HepG2 (cell line): ENCODE measurements at regions not wholly inside any gene's neighbourhood (a gene's known extent, or its start where the extent isn't known, plus 50 kb on each side); places are given as distances from the start of the nearest gene placed in this dataset.

Experiments
- KDM1A ChIP-seq: IDR thresholded peaks from 2 replicates; pipeline ENCODE4 v1.6.1; 2016; ENCODE audit warnings: missing compliant biosample characterization
- MYC ChIP-seq: sonication (generic); formaldehyde crosslinking; IDR thresholded peaks from 2 replicates; pipeline ENCODE4 v1.9.0; 2021; ENCODE audit warnings: missing genetic modification reagents, borderline replicate concordance
- TF ChIP-seq, protein P1 (sequence below): sonication (generic); formaldehyde crosslinking; IDR thresholded peaks from 2 replicates; pipeline ENCODE4 v1.4.0; 2020; ENCODE audit warnings: missing genetic modification reagents, mild to moderate bottlenecking, borderline replicate concordance

DNA sequence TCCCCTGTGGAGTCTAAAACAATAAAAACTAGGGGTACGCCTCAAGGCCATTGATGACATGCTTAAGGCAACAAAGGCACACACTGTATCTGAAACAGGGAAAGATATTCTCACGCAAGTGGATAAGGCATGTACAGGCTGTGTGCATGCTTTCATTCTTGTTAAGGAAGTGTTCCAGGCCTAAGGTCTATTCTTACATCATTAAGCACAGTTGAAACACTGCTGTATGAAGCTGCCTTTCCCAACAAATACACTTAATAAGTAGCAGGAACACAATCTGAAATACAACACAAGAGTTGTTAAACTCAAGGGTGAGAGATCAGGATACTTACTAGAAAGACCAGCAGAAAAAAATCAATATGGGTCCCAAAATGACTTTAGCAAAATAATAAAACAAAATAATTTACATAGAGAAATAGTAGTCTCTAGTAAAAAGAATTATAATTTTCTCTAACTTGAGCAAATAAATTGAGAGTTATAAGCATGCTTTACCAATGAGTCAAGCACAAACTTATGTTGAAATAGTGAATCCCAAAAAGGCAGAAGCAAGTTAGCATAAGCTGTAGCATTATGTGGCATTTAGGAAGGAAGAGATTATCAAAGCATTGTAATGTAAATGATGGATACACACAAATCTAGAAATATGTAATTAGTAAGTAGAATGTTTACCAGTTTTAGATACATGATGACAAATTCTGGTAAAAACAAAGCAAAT is 796.9 kb downstream of the SLITRK1 start:
- TF ChIP-seq KDM1A (CRISPR knock-in tag) (no peak), MYC (CRISPR knock-in tag) (no peak)
- TF ChIP-seq, protein P1, sequence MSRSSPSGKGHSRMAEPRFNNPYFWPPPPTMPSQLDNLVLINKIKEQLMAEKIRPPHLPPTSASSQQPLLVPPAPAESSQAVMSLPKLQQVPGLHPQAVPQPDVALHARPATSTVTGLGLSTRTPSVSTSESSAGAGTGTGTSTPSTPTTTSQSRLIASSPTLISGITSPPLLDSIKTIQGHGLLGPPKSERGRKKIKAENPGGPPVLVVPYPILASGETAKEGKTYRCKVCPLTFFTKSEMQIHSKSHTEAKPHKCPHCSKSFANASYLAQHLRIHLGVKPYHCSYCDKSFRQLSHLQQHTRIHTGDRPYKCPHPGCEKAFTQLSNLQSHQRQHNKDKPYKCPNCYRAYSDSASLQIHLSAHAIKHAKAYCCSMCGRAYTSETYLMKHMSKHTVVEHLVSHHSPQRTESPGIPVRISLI (CRISPR knock-in tag), result no peak
